Dedifferentiated amniotic fluid mesenchymal stem cell (primary cell): ENCODE measurements at regions not wholly inside any gene's neighbourhood (a gene's known extent, or its start where the extent isn't known, plus 50 kb on each side); places are given as distances from the start of the nearest gene placed in this dataset.

Source experiments
- DNase-seq: peaks from one replicate; pipeline ENCODE4 v3.0.0-alpha.2; 2016; ENCODE audit errors: extremely low spot score

DNA sequence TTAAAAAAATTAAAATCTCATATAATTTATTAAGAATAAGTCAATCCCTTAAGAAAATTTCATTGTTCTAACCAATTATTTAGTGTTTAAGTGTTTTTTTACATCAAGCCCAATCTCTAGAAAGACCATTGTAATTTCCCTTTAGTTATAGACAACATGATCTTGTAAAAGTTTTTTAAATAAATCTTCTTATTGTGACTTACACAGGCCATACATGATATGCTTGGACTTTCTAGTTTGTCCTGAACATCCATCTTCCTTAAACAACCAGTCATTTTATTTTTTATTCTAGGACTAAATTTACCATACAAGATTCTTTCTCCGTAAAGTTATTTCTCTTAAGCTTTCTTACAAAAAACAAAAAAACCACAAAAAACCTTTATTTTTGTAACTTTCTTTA is 126.5 kb upstream of the MAST4 start:
- DNase-seq = no peak

DNA sequence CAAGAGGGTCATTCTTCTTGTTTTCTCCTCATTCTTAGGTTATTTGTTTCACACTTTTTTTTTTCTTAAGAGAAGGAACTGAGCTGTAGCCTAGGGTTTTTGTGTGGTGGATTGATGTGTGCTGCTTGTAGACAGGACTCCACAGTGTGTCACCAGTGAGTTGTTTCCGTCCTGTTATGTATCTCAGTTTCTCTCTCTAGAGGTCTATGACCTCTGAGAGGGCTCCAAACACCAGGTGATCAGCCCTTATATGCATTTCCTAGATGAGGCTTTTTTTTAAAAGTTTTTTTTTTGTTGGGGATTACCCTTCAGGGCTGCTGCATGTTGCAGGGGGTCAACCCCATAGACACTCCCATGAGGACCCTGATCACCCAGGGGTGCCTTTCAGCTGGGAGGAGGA is 124.2 kb upstream of the MAST4 start:
- DNase-seq = no peak

DNA sequence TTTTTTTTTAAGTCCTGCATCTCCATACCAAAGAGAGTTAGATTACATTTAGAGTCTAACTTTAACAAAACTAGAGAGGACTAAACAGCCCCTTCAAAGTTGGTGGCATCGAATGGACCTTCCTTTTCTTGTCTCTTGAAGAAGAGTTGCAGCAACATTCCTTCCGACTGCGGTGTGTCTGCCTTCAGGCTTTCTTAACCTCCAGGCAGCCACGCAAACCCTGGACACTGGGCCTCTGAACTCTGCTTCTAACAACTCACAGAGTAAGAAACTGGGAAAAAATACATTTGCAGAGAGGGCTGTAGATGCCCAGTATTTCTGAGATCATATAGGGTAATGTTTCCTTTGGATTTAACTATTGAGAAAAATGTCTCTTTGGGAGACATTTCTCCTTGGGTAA is 120.5 kb upstream of the MAST4 start:
- no peak for DNase-seq

DNA sequence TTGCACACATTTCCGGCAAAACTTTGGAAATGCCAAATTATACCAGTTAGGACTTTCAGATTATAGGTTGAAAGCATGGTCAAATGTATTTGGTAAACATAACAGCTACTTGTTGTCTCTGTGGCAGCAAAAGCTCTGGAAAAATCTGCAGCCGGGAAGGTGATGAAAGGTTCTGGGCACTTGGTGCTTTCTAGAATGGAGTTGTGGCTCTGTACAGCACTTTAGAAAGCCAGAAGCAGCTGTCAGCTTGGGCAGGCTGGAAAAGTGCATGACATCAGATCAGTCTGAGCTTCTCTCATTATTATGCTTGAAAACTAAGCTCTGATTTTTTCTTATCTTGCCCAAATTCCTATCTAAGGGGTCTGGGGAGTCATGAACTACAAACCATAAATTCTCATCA is 118.6 kb upstream of the MAST4 start:
- DNase-seq = no peak

DNA sequence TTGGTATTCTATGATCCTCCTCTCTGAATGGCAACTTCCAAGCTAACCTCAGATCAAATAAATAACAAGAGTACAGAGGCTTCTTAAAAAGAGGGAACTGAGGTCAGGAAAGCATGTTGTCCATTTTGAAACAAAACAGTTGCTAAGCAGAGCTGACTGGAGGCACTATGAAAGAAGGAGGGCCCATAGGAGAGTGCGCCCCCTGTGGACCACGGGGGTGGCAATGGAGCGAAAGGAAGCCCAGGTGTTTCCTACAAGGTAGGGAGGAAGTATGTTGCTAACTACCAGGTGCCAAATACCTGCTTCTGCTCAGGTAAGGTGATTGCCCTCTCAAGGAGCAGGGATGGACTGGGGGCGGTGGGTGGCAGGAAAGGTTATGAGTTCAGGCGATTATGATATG is 101.8 kb upstream of the MAST4 start:
- DNase-seq = no peak

DNA sequence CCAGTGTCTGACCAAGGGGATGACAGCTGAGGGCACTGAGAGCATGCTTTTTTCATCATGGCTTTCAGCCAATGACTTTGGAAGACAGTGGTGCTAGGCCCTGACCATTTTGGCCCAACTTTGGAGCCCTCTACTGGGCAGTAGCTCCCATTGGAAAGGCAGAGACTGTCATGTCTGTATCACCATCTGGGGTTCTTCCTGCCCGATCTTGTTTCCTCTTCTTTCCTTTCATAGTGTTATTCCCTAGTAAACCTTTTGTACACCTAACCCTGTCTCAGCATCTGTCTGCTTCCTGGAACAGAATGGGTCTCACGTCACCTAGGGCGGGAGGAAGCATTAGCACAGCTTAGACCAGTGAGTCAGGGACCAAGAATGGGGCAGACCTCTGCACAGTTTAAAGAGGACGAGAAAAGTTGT is 97.4 kb upstream of the MAST4 start:
- no peak for DNase-seq

DNA sequence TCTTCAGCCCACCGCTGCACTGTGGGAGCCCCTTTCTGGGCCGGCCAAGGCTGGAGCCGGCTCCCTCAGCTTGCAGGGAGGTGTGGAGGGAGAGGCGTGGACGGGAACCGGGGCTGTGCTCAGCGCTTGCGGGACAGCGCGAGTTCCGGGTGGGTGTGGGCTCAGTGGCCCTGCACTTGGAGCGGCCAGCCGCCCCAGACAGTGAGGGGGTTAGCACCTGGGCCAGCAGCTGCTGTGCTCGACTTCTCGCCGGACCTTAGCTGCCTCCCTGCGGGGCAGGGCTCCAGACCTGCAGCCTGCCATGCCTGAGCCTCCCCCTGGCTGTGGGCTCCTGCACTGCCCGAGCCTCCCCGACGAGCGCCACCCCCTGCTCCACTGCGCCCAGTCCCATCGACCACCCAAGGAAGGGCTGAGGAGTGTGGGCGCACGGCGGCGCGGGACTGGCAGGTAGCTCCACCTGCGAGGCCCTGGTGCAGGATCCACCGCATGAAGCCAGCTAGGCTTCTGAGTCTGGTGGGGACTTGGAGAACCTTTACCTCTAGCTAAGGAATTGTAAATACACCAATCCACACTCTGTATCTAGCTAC is 92.9 kb upstream of the MAST4 start:
- DNase-seq = no peak

DNA sequence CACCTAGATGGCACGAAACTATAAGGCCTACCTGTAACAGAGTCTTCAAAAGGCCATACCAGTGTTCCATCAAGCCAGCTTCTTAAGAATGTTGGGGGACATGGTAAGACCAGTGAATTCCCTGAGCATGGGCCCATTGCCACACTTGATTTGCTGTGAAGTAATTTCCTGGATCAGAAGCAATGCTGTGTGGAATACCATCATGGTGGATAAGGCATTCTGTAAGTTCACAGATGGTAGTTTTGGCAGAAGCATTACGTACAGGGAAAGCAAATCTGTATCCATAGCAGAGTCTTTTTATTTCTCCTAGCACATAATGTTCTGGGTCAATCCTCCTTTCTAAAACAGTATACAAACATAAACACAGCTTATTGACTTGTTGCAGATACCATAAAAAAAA is 89.1 kb upstream of the MAST4 start:
- DNase-seq = no peak

DNA sequence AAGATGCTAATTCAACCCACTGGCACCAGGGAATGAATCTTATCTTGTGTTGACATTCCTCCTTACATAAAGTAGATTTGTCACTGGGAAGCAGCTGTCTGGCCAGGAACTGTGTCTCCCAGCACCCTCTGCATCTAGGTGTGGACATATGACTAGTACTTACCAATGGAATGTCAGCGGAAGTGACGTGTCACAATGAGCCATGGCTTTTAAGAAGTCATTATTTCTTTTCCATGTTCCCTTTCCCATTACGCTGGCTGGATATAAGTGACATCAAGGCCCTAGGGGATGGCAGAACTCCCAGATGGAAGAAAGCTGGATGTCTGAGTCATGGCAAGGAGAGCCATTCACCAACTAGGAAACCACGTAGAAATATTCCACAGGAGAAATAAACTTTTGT is 84.7 kb upstream of the MAST4 start:
- DNase-seq = no peak

DNA sequence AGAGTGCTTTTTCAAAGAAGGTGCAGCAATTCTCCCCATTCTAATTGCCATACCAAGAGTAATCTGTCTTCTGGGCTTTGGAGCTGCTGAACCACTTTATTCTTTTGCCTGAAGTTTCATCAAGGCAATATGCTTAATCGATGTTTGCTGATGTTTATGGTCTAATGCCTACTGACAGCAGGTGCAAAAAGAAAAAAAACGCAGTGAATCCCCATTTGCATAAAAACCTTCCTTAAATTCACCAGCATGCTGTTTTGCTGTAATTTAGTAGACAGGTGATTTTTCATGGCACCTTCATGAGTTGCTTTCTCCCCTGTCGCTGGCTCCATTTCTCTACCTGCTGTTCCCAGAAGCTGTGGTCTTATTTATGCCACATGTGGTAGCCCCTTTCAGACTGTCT is 83.1 kb upstream of the MAST4 start:
- no peak for DNase-seq

DNA sequence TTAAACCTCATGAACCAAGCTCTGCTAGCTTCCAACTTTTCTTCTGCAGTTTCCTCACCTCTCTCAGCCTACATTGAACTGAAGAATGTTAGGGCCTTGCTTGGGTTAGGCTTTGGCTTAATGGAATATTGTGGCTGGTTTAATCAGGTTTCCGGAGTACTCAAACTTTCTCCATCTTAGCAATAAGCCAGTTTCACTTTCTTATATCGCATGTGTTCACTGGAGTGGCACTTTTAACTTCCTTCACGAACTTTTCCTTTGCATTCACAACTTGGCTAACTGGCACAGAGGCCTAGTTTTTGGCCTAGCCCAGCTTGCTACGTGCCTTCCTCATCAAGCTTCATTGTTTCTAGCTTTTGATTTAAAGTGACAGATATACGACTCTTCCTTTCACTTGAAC is 81.0 kb upstream of the MAST4 start:
- no peak for DNase-seq

DNA sequence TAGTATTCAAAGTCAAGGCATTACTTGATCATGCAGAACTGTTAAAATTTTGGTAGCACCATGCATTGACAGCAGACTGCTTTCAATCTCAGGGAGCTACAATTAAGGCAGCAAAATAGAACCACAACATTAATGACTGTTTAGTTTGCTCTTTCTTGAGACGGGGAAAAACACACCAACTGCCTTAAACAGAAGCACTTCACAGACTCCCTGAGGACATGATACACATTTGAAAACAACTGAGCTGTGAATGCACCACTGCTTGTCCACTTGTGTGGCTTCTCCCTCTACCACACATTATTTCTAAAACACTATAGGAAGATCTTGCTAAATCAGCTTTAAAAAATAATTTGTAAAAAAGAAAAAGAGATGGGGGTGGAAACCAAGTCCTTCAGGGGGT is 79.6 kb upstream of the MAST4 start:
- no peak for DNase-seq

DNA sequence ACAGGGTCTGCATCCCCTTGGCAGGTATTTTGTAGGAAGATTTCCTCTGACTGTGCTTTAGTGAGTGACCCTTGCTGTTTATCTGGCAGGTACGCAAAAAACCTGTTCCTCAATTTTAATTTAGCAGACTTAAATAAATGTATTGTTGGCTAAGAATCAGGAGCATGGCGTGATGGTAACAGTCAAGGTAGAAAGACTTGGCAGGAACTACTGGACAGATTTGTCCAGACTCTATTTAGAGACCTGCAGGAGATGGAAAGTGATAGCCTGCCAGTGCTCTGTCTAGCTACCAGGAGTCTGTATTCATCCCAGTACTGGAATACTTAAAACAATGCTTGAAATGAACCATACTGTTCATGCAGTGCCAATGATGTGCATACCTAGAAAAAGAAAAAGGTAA is 78.8 kb upstream of the MAST4 start:
- no peak for DNase-seq

DNA sequence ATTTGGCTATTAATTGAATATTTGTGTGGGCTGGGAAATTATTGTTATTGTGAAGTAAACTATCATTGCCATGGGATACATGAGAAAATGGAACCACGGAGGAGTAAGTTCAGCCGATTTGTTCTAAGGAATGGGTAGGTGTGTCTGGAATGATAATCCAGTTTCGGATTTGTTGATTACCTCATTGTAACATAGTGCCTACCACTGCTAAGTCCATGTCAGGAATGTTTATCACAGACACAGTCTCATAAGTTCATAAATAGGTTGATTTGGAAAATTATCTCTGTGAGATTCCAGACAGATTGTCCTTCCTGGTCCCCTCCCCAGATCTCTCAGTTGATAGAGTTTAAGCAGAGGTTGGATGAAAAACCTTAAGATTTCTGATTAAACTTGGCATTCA is 78.1 kb upstream of the MAST4 start:
- DNase-seq = no peak

DNA sequence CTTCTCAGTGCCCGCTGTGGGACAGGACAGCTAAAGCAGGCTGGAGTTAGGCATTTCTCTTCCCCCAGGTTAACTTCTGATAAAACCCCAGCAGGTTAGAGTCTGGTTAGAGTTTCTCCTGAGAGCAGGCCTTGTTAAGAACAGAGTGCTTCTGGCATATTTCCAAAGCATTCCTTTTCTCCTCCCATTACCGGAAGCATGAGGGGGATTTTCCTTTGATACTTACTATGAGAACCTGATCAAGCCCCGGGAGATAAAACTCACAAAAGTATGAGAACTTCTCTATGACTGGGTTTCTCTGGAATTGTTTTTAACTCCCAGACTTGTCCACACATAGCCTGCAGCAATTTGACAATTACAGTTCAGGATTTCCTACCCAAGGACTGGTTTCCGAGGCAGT is 77.4 kb upstream of the MAST4 start:
- DNase-seq = no peak

DNA sequence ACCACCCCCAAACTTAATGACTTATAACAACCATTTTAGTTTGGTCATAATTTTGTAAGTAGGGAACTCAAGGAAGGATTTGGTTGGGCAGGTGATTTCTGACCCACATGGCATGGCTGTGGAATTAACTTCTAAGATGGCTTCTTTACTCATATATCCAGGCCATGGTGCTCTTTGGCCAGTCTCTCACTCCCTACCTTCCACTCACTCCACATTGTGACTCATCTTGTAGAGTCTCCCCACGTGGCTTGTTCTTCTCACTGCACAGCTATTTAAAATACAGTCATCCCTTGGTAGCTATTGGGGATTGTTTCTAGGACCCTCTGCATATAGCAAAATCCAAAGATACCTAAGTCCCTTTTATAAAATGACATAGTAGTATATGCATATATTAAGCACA is 76.6 kb upstream of the MAST4 start:
- no peak for DNase-seq

DNA sequence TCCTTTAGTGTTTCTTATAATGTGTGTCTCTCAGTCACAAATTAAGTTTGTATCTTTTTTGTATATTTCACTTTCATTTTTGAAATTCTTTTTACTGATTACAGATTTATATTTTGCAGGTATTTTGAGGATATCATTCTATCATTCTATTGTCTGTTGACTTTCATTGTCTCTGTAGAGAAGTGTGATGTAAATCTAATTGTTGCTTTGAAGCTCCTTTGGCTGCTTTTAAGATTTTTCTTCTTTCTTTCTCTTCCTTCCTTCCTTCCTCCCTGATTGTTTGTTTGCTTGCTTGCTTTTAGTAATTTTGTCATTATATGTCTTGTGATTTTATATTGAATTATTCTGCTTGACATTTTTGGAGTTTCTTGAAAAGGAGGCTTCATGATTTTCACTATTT is 75.3 kb upstream of the MAST4 start:
- no peak for DNase-seq

DNA sequence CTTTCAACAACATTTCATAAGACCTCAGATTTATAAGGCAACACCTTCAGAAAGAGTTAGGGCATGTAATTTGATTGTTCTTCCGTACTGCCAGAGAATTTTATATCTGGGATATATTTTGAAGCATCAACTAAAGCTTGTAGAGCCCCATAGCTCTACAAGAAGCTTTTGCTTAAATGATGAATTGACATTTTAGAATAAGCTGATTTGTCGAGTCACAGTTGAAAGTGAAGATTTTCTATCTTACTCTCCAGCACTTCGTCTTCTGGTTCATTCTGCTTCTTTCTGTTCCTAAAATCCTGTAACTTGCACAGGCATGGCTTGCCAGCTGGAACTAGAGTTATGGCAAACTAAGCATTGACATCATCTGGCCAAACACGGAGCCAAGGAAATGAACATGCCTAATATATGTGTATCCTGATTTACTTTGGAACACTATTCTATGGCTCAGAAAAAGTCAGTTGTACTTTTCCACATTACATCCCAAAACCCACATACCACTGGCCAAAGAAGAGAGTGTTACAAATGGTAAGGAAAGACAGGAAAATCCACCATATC is 68.6 kb upstream of the MAST4 start:
- no peak for DNase-seq

DNA sequence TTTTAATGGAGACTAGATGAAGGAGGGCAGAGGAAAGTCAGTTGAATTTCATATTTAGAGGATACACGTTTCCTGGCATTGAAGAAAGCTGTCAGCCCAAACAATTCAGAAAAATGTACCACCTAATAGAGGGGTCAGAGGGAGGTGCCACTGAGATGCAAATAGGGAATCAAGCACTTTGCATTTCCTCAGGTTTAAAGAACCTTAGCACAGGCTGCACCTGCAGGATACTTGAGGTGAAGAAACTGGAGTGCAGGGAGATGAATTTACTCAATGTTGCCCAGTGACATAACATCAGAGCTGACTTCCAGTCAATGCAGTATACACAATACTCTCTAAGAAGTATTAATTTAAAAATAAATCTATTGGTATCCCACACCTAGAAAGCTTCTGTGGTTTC is 67.0 kb upstream of the MAST4 start:
- DNase-seq = no peak

DNA sequence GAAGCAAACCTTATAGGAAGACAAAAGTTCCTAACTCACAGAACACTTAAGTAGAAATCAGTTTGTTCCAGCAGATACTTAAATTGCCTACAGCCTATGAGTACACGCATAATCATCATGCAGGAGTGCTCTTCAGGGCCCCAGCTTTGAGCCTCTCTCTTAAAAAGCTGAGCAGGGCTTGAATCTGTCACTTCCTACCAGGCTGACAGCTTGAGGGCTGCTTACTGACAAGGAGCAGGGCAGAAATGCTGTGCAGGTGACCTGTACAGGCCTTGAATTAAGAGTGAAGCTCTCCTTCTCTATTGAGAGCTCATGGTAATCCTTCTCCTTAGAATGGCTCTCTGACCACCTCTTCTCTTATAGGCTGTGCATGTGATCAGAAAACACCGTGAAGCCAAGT is 66.5 kb upstream of the MAST4 start:
- no peak for DNase-seq

DNA sequence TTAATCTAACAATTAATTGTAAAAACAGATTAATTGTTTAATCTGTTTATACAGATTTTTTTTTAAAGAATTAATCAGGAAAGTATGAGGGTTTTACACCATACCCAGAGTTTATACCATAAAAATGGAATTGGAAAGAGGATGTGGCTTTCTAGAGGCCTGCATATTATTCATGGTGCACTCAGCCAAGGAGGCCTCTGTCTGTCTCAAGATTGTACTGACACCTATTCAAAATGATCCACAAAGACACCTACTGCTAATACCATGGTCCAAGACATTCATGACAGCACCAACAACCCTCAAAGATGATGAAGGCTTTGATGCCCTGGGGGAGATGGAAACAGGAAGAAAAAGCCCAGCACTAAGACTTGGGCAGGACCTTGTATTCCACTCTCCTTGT is 58.1 kb upstream of the MAST4 start:
- no peak for DNase-seq

DNA sequence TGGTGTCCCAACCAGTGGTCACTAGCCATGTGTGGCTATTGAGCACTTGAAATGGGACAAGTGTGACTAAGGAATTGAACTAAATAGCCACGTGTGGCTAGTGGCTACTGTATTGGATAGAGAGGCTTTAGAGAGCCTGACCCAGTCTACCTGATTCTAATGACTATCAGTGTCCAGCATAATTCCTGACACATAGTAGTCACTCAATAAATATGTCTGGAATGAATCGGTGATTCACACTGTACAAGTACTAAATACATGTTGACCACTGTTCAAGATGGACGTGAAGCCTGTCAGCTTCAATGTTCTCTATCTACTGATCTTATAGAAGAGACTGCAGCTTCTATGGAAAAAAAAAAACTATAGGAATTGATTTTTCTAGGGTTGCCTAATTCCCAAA is 57.7 kb upstream of the MAST4 start:
- DNase-seq = no peak

DNA sequence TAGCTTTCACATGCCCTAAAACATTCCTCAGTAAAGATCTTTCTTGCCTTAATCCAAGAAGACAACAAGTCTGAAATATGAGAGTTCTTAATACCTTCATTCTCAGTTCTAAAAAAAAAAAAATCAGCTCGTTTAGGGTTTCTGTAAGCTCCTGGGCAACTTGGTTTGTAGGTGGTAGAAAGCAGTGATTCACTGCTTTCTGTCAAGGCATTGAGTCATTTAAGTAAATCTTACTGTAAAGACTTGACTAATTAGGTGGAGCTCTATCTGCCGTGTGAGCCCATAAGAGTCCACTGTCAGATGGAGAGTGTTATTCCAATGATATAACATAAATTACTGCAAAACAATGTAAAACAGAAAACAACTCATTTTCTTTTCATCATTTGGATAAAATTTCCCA is 56.1 kb upstream of the MAST4 start:
- no peak for DNase-seq

DNA sequence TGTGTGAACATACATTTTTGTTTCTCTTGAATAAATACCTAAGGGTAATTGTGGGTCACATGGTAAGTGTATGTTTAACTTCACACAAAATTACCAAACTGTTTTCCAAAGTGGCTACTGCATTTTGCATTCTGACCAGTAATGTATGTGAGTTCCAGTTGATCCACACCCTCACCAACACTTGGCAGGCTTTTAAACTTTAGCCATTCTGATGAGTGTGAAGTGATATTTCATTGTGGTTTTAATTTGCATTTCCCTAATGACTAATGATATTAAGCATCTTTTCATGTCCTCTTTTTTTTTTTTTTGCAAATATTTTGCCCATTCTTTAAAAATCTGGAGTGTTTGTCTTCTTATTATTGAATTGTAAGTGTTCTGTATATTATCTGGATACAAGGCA is 53.5 kb upstream of the MAST4 start:
- DNase-seq = no peak
